ENCODE measurements at regions not wholly inside any gene's neighbourhood (a gene's known extent, or its start where the extent isn't known, plus 50 kb on each side); places are given as distances from the start of the nearest gene placed in this dataset.
"Not testable (repeated sequence)": the region's sequence is repeated elsewhere in the genome, so short reads cannot be mapped to it uniquely, and the experiment has no call there.

GRCh38 chr15:77936567-77936966 lies 140.9 kb downstream of the TBC1D2B start:
- H3K36me3 ChIP-seq (replicated peaks in 1 of 2; ENCODE audit: control extremely low read depth in 1 of 2, control insufficient read depth in 1 of 2, extremely low read depth in 1 of 2, insufficient read depth in 2 of 2, low read length in 1 of 2); H4K20me1 ChIP-seq (ENCODE audit: control insufficient read depth, insufficient read depth, low read length, poor library complexity, severe bottlenecking); H3K4me2 ChIP-seq (replicated peaks; ENCODE audit: low read depth, low read length, poor library complexity, severe bottlenecking); POLR2A ChIA-PET; H2AFZ ChIP-seq (ENCODE audit: insufficient read depth, low read depth, low read length, poor library complexity, severe bottlenecking); H3K27ac Mint-ChIP-seq; H3K4me1 Mint-ChIP-seq; H3K4me3 ChIP-seq (ENCODE audit: control extremely low read depth in 1 of 5, extremely low read depth in 1 of 5, insufficient read depth in 1 of 5, low read depth in 2 of 5, low read length in 4 of 5); CTCF ChIA-PET; H3K9ac ChIP-seq (ENCODE audit: low read length); H3K79me2 ChIP-seq (ENCODE audit: control insufficient read depth, insufficient read depth, low read length); H3K9me3 ChIP-seq (ENCODE audit: control extremely low read depth in 1 of 3, control insufficient read depth in 2 of 3, insufficient read depth in 1 of 3, low read length in 2 of 3); H3K9me3 Mint-ChIP-seq (ENCODE audit: insufficient read depth); intact Hi-C loops (cut with micrococcal nuclease); ATAC-seq (ENCODE audit: low read depth); H3K27me3 ChIP-seq (replicated peaks in 1 of 4; ENCODE audit: control extremely low read depth in 1 of 4, control insufficient read depth in 3 of 4, insufficient read depth in 4 of 4, low read length in 3 of 4); H3K4me1 ChIP-seq (ENCODE audit: control insufficient read depth in 2 of 2, insufficient read depth in 2 of 2, low read length in 2 of 2); H3K27me3 Mint-ChIP-seq; H3K27ac ChIP-seq (ENCODE audit: low read length in 2 of 2); H3K4me3 Mint-ChIP-seq; DNase-seq: not testable (repeated sequence)

DNA sequence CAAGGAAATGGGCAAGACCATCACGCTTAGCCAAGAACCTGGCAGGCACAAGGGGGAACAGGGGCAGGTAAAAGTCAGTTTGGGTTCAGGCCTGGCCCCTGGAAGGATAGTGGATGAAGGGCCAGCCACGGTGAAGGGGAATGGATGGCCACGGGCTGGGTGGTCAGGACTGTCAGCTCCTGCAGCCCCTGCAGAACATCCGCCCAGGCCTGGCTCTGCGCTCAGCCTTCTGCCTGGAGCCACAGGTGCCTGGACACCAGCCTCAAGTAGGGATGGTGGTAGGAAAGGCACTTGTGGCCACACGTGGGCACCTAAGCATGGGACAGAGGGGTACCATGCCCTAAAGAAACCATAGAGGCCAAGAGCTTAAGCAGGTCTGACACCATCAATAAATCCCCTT lies 143.0 kb downstream of the TBC1D2B start:
- POLR2A ChIA-PET; H3K9me3 Mint-ChIP-seq (ENCODE audit: insufficient read depth); H3K27ac ChIP-seq (ENCODE audit: low read length in 2 of 2); ATAC-seq (ENCODE audit: low read depth); H3K79me2 ChIP-seq (ENCODE audit: control insufficient read depth, insufficient read depth, low read length); H3K4me1 ChIP-seq (ENCODE audit: control insufficient read depth in 2 of 2, insufficient read depth in 2 of 2, low read length in 2 of 2); H4K20me1 ChIP-seq (ENCODE audit: control insufficient read depth, insufficient read depth, low read length, poor library complexity, severe bottlenecking); DNase-seq; H3K9me3 ChIP-seq (ENCODE audit: control extremely low read depth in 1 of 3, control insufficient read depth in 2 of 3, insufficient read depth in 1 of 3, low read length in 2 of 3); H3K27ac Mint-ChIP-seq; H3K9ac ChIP-seq (ENCODE audit: low read length); H3K36me3 ChIP-seq (replicated peaks in 1 of 2; ENCODE audit: control extremely low read depth in 1 of 2, control insufficient read depth in 1 of 2, extremely low read depth in 1 of 2, insufficient read depth in 2 of 2, low read length in 1 of 2); H3K4me3 Mint-ChIP-seq; H2AFZ ChIP-seq (ENCODE audit: insufficient read depth, low read depth, low read length, poor library complexity, severe bottlenecking); H3K4me1 Mint-ChIP-seq; H3K27me3 ChIP-seq (replicated peaks in 1 of 4; ENCODE audit: control extremely low read depth in 1 of 4, control insufficient read depth in 3 of 4, insufficient read depth in 4 of 4, low read length in 3 of 4); intact Hi-C loops (cut with micrococcal nuclease); H3K27me3 Mint-ChIP-seq; H3K4me2 ChIP-seq (replicated peaks; ENCODE audit: low read depth, low read length, poor library complexity, severe bottlenecking); CTCF ChIA-PET; H3K4me3 ChIP-seq (ENCODE audit: control extremely low read depth in 1 of 5, extremely low read depth in 1 of 5, insufficient read depth in 1 of 5, low read depth in 2 of 5, low read length in 4 of 5): not testable (repeated sequence)
- WGBS (ENCODE audit: insufficient coverage): 100% methylated on average over 1 of the region's 6 CpGs

- H3K4me3 ChIP-seq (ENCODE audit: control extremely low read depth in 1 of 5, extremely low read depth in 1 of 5, insufficient read depth in 1 of 5, low read depth in 2 of 5, low read length in 4 of 5); CTCF ChIA-PET; DNase-seq; POLR2A ChIA-PET; H3K27ac ChIP-seq (ENCODE audit: low read length in 2 of 2); H3K9me3 Mint-ChIP-seq (ENCODE audit: insufficient read depth); H3K4me1 Mint-ChIP-seq; H3K79me2 ChIP-seq (ENCODE audit: control insufficient read depth, insufficient read depth, low read length); H3K4me1 ChIP-seq (ENCODE audit: control insufficient read depth in 2 of 2, insufficient read depth in 2 of 2, low read length in 2 of 2); H3K27ac Mint-ChIP-seq; H4K20me1 ChIP-seq (ENCODE audit: control insufficient read depth, insufficient read depth, low read length, poor library complexity, severe bottlenecking); H3K9ac ChIP-seq (ENCODE audit: low read length); H3K4me3 Mint-ChIP-seq; H3K36me3 ChIP-seq (replicated peaks in 1 of 2; ENCODE audit: control extremely low read depth in 1 of 2, control insufficient read depth in 1 of 2, extremely low read depth in 1 of 2, insufficient read depth in 2 of 2, low read length in 1 of 2); H3K27me3 Mint-ChIP-seq; H3K4me2 ChIP-seq (replicated peaks; ENCODE audit: low read depth, low read length, poor library complexity, severe bottlenecking); H2AFZ ChIP-seq (ENCODE audit: insufficient read depth, low read depth, low read length, poor library complexity, severe bottlenecking); ATAC-seq (ENCODE audit: low read depth); intact Hi-C loops (cut with micrococcal nuclease); H3K9me3 ChIP-seq (ENCODE audit: control extremely low read depth in 1 of 3, control insufficient read depth in 2 of 3, insufficient read depth in 1 of 3, low read length in 2 of 3); H3K27me3 ChIP-seq (replicated peaks in 1 of 4; ENCODE audit: control extremely low read depth in 1 of 4, control insufficient read depth in 3 of 4, insufficient read depth in 4 of 4, low read length in 3 of 4): not testable (repeated sequence)
- WGBS (ENCODE audit: insufficient coverage): no CpG with 5 or more reads among the region's 4 CpGs
These were observed 146.6 kb downstream of the TBC1D2B start for GRCh38 chr15:77930907-77931306.

DNA sequence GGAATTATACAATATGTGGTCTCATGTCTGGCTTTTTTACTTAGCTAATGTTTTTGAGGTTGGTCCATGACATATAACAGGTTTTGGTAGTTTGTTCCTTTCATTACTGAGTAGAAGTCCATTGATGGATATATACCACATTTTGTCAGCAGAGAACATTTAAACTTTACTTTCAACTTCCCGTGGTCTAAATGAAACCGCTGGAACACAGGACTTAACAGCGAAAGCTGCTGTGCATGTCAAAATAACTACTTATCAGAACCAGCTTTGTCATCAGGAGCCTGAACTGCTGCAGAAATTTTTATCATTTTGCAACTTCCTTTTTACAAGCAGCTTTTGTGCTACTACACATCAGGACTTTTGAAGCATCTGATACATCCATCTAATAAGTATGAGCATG lies 147.0 kb downstream of the TBC1D2B start:
- H3K4me1 ChIP-seq (ENCODE audit: control insufficient read depth in 2 of 2, insufficient read depth in 2 of 2, low read length in 2 of 2); H3K27ac Mint-ChIP-seq; H3K27ac ChIP-seq (ENCODE audit: low read length in 2 of 2); H4K20me1 ChIP-seq (ENCODE audit: control insufficient read depth, insufficient read depth, low read length, poor library complexity, severe bottlenecking); POLR2A ChIA-PET; CTCF ChIA-PET; H3K4me3 ChIP-seq (ENCODE audit: control extremely low read depth in 1 of 5, extremely low read depth in 1 of 5, insufficient read depth in 1 of 5, low read depth in 2 of 5, low read length in 4 of 5); DNase-seq; intact Hi-C loops (cut with micrococcal nuclease); H3K4me1 Mint-ChIP-seq; H3K4me3 Mint-ChIP-seq; H3K27me3 Mint-ChIP-seq; H3K79me2 ChIP-seq (ENCODE audit: control insufficient read depth, insufficient read depth, low read length); H3K9me3 Mint-ChIP-seq (ENCODE audit: insufficient read depth); H3K27me3 ChIP-seq (replicated peaks in 1 of 4; ENCODE audit: control extremely low read depth in 1 of 4, control insufficient read depth in 3 of 4, insufficient read depth in 4 of 4, low read length in 3 of 4); ATAC-seq (ENCODE audit: low read depth); H2AFZ ChIP-seq (ENCODE audit: insufficient read depth, low read depth, low read length, poor library complexity, severe bottlenecking); H3K9me3 ChIP-seq (ENCODE audit: control extremely low read depth in 1 of 3, control insufficient read depth in 2 of 3, insufficient read depth in 1 of 3, low read length in 2 of 3); H3K4me2 ChIP-seq (replicated peaks; ENCODE audit: low read depth, low read length, poor library complexity, severe bottlenecking); H3K36me3 ChIP-seq (replicated peaks in 1 of 2; ENCODE audit: control extremely low read depth in 1 of 2, control insufficient read depth in 1 of 2, extremely low read depth in 1 of 2, insufficient read depth in 2 of 2, low read length in 1 of 2); H3K9ac ChIP-seq (ENCODE audit: low read length): not testable (repeated sequence)
- WGBS (ENCODE audit: insufficient coverage): 7% methylated on average over 3 of the region's 3 CpGs

Measured in B cell (primary cell).